SK-N-SH (cell line): ENCODE measurements at regions not wholly inside any gene's neighbourhood (a gene's known extent, or its start where the extent isn't known, plus 50 kb on each side); places are given as distances from the start of the nearest gene placed in this dataset.

Experiments used
- CTCF ChIA-PET: fragments of 300-600, 350-600 bp; formaldehyde crosslinking; extraction: SDS; loops from one replicate; lab custom pipeline; 2021; lab: Yijun Ruan, JAX
- POLR2A ChIA-PET: fragments of 350-600 bp; sonication (Branson Sonifier 250); formaldehyde crosslinking; extraction: SDS; loops from one replicate; lab custom pipeline; 2020; ENCODE audit warnings: antibody characterized with exemption, inconsistent platforms; lab: Yijun Ruan, JAX
- DNase-seq: peaks from one replicate; pipeline ENCODE4 v3.0.0; 2012
- H2AFZ ChIP-seq: fragments of 200-600 bp; sonication (generic); 2 replicates; pipeline ENCODE4 v1.8.1; 2016; ENCODE audit warnings: antibody characterized with exemption, mild to moderate bottlenecking, low read depth
- H3F3A ChIP-seq: fragments of 200-600 bp; sonication (generic); replicated peaks from 2 replicates; pipeline ENCODE3; 2016; ENCODE audit warnings: antibody characterized with exemption, mild to moderate bottlenecking; ENCODE audit not compliant: insufficient read depth
- H3K27ac ChIP-seq, 2 experiments: fragments of 200-500 bp in 1 of 2; fragments of 200-600 bp in 1 of 2; sonication (Bioruptor generic) in 1 of 2; sonication (generic), shearing (Covaris generic) in 1 of 2; 2 replicates each; pipeline versions ENCODE4 v1.5.1 to v1.6.1; 2014 to 2016; ENCODE audit warnings: low read depth in 2 of 2, inconsistent platforms in 1 of 2, low read length in 1 of 2, mild to moderate bottlenecking in 1 of 2, mixed read lengths in 1 of 2
- H3K27me3 ChIP-seq: fragments of 200-600 bp; sonication (generic), shearing (Covaris generic); 2 replicates; pipeline ENCODE4 v1.6.1; 2016; ENCODE audit warnings: mixed run types; ENCODE audit not compliant: insufficient read depth
- H3K36me3 ChIP-seq, 2 experiments: fragments of 200-500 bp in 1 of 2; fragments of 200-600 bp in 1 of 2; sonication (Bioruptor generic) in 1 of 2; sonication (generic) in 1 of 2; replicated peaks in 1 of 2; 2 replicates each; pipeline versions ENCODE3 to v1.5.1; 2014 to 2016; ENCODE audit warnings: low read length in 1 of 2, mild to moderate bottlenecking in 1 of 2; ENCODE audit not compliant: insufficient read depth in 2 of 2, control insufficient read depth in 1 of 2
- H3K4me1 ChIP-seq, 2 experiments: fragments of 200-500 bp in 1 of 2; fragments of 200-600 bp in 1 of 2; sonication (Bioruptor generic) in 1 of 2; sonication (generic), shearing (Covaris generic) in 1 of 2; 2 replicates each; pipeline versions ENCODE4 v1.5.1 to v1.6.1; 2014 to 2016; ENCODE audit warnings: low read depth in 1 of 2, low read length in 1 of 2, mixed run types in 1 of 2; ENCODE audit not compliant: insufficient read depth in 2 of 2, control insufficient read depth in 1 of 2
- H3K4me2 ChIP-seq: fragments of 200-600 bp; sonication (generic), shearing (Covaris generic); 2 replicates; pipeline ENCODE4 v1.6.1; 2017; ENCODE audit warnings: mixed run types
- H3K4me3 ChIP-seq, 2 experiments: fragments of 200-500 bp in 1 of 2; fragments of 200-600 bp in 1 of 2; sonication (Bioruptor generic) in 1 of 2; sonication (generic), shearing (Covaris generic) in 1 of 2; 2 replicates each; pipeline versions ENCODE4 v1.5.1 to v1.8.1; 2014 to 2016; ENCODE audit warnings: low read depth in 2 of 2, inconsistent platforms in 1 of 2, low read length in 1 of 2, mild to moderate bottlenecking in 1 of 2, mixed read lengths in 1 of 2, moderate library complexity in 1 of 2
- H3K79me2 ChIP-seq: fragments of 200-600 bp; sonication (generic); 2 replicates; pipeline ENCODE4 v1.8.1; 2017; ENCODE audit warnings: mild to moderate bottlenecking; ENCODE audit not compliant: insufficient read depth
- H3K9ac ChIP-seq: fragments of 200-600 bp; sonication (generic); 2 replicates; pipeline ENCODE4 v1.6.1; 2017; ENCODE audit warnings: mixed run types
- H3K9me2 ChIP-seq: fragments of 200-600 bp; sonication (generic); 2 replicates; pipeline ENCODE4 v1.6.1; 2017; ENCODE audit warnings: mixed run types
- H3K9me3 ChIP-seq: fragments of 200-600 bp; sonication (generic); 2 replicates; pipeline ENCODE4 v1.6.1; 2017; ENCODE audit warnings: mixed run types, mild to moderate bottlenecking, moderate library complexity
- H4K20me1 ChIP-seq: fragments of 200-600 bp; sonication (generic); 2 replicates; pipeline ENCODE4 v1.6.1; 2017; ENCODE audit warnings: mild to moderate bottlenecking, mixed run types; ENCODE audit not compliant: insufficient read depth
- CHD2 ChIP-seq: fragments of 150-350 bp; IDR thresholded peaks from 2 replicates; pipeline ENCODE4 v1.6.1; 2018; ENCODE audit warnings: low read length; ENCODE audit not compliant: partially characterized antibody
- ELF1 ChIP-seq: IDR thresholded peaks from 2 replicates; pipeline ENCODE4 v1.4.0; 2012
- EZH2phosphoT487 ChIP-seq: fragments of 200-600 bp; sonication (generic); IDR thresholded peaks from 2 replicates; pipeline ENCODE4 v1.6.1; 2017; ENCODE audit warnings: low read depth, mixed run types, mild to moderate bottlenecking, antibody characterized with exemption, moderate library complexity, borderline replicate concordance
- FOSL2 ChIP-seq: IDR thresholded peaks from 2 replicates; pipeline ENCODE4 v1.4.0; 2012; ENCODE audit warnings: low read depth, mild to moderate bottlenecking, moderate library complexity, borderline replicate concordance
- GATA2 ChIP-seq: sonication (generic); formaldehyde crosslinking; IDR thresholded peaks from 2 replicates; pipeline ENCODE4 v1.5.0; 2020; ENCODE audit warnings: mild to moderate bottlenecking, missing genetic modification reagents
- JUND ChIP-seq: IDR thresholded peaks from 2 replicates; pipeline ENCODE4 v1.4.0; 2012
- MAX ChIP-seq: IDR thresholded peaks from 2 replicates; pipeline ENCODE4 v1.4.0; 2012; ENCODE audit warnings: low read depth
- MEF2A ChIP-seq: IDR thresholded peaks from 2 replicates; pipeline ENCODE4 v1.4.0; 2012; ENCODE audit warnings: low read depth, borderline replicate concordance
- MXI1 ChIP-seq: IDR thresholded peaks from 2 replicates; pipeline ENCODE4 v1.6.1; 2012; ENCODE audit warnings: mild to moderate bottlenecking, low read depth, low read length, improper control_type of control experiment
- NFIC ChIP-seq: IDR thresholded peaks from 2 replicates; pipeline ENCODE4 v1.4.0; 2012; ENCODE audit warnings: borderline replicate concordance
- NRF1 ChIP-seq: IDR thresholded peaks from 2 replicates; pipeline ENCODE4 v1.6.1; 2012; ENCODE audit warnings: low read depth, mild to moderate bottlenecking, low read length
- POLR2AphosphoS5 ChIP-seq: IDR thresholded peaks from 2 replicates; pipeline ENCODE4 v1.6.1; 2012; ENCODE audit warnings: low read depth, low read length
- REST ChIP-seq: IDR thresholded peaks from 2 replicates; pipeline ENCODE4 v1.6.1; 2012; ENCODE audit warnings: mild to moderate bottlenecking, low read depth, low read length, moderate library complexity
- RFX5 ChIP-seq: IDR thresholded peaks from 2 replicates; pipeline ENCODE4 v1.6.1; 2012; ENCODE audit warnings: mild to moderate bottlenecking, improper control_type of control experiment, low read length
- RXRA ChIP-seq: IDR thresholded peaks from 2 replicates; pipeline ENCODE4 v1.4.0; 2012; ENCODE audit warnings: low read depth, mild to moderate bottlenecking, borderline replicate concordance
- SMC3 ChIP-seq: IDR thresholded peaks from 2 replicates; pipeline ENCODE4 v1.6.1; 2012; ENCODE audit warnings: low read depth, low read length, improper control_type of control experiment
- TCF12 ChIP-seq: IDR thresholded peaks from 2 replicates; pipeline ENCODE4 v1.4.0; 2012
- TEAD4 ChIP-seq: IDR thresholded peaks from 2 replicates; pipeline ENCODE4 v1.4.0; 2012; ENCODE audit warnings: mild to moderate bottlenecking, borderline replicate concordance; ENCODE audit not compliant: insufficient read depth
- USF1 ChIP-seq: IDR thresholded peaks from 2 replicates; pipeline ENCODE4 v1.4.0; 2012; ENCODE audit warnings: low read depth, borderline replicate concordance
- USF2 ChIP-seq: fragments of 150-350 bp; IDR thresholded peaks from 2 replicates; pipeline ENCODE4 v1.6.1; 2017; ENCODE audit warnings: antibody characterized with exemption, low read length, low read depth, borderline replicate concordance
- YY1 ChIP-seq: IDR thresholded peaks from 2 replicates; pipeline ENCODE4 v1.4.0; 2012; ENCODE audit warnings: low read depth, mild to moderate bottlenecking
- ZBTB33 ChIP-seq: IDR thresholded peaks from 2 replicates; pipeline ENCODE4 v1.4.0; 2012; ENCODE audit warnings: low read depth, borderline replicate concordance
- WGBS: methylation state at CpG from one replicate; pipeline ENCODE4 v1.1.6; 2017; ENCODE audit warnings: low lambda C conversion rate; 5-methylcytosine and 5-hydroxymethylcytosine counted together
- TF ChIP-seq, protein P1 (sequence below): fragments of 200-600 bp; sonication (generic); IDR thresholded peaks from 2 replicates; pipeline ENCODE4 v1.6.1; 2017; ENCODE audit warnings: antibody characterized with exemption, mild to moderate bottlenecking, moderate library complexity
- TF ChIP-seq, protein P2 (sequence below): IDR thresholded peaks from 2 replicates; pipeline ENCODE4; 2012

- Histone ChIP-seq H3K9ac (no peak overlapping the region; the same call in 1 of the 2 replicates), H3F3A (no peaks in the 10 kb centered on the region), H3K4me3 (no peak overlapping the region), H3K9me2 (no peaks in the 10 kb centered on the region), H3K4me2 (0 out of 2 replicates have a peak overlapping the region, but pooled peaks have one; percentile 13), H3K27ac (peak overlapping the region in 1 of 2 experiments; percentile 70; a peak in 2 of 4 replicates), H3K9me3 (no peaks in the 10 kb centered on the region), H2AFZ (no peak overlapping the region), H4K20me1 (no peaks in the 10 kb centered on the region), H3K36me3 (no peaks in the 10 kb centered on the region), H3K4me1 (no peaks in the 10 kb centered on the region), H3K27me3 (no peaks in the 10 kb centered on the region), H3K79me2 (no peaks in the 10 kb centered on the region)
- 14% methylated on average over 4 of the region's 4 CpGs for WGBS
- ChIA-PET POLR2A (no interaction called here), CTCF (no interaction called here)
- no peak for DNase-seq
- 0 out of 2 replicates have a peak, but pooled peaks have one; percentile 17 for TF ChIP-seq TEAD4
- 0 out of 2 replicates have a peak, but pooled peaks have one; percentile 14 for TF ChIP-seq JUND
- TF ChIP-seq MXI1: no peak
- no peak for TF ChIP-seq ELF1
- TF ChIP-seq POLR2AphosphoS5: no peak
- no peak for TF ChIP-seq USF2
- TF ChIP-seq CHD2: no peak
- no peak for TF ChIP-seq GATA2 (CRISPR knock-in tag)
- TF ChIP-seq RFX5: no peak
- no peak for TF ChIP-seq ZBTB33
- no peak for TF ChIP-seq EZH2phosphoT487
- TF ChIP-seq USF1: no peak
- TF ChIP-seq RXRA: no peak
- no peak for TF ChIP-seq NFIC
- TF ChIP-seq SMC3: no peak
- TF ChIP-seq, protein P1, sequence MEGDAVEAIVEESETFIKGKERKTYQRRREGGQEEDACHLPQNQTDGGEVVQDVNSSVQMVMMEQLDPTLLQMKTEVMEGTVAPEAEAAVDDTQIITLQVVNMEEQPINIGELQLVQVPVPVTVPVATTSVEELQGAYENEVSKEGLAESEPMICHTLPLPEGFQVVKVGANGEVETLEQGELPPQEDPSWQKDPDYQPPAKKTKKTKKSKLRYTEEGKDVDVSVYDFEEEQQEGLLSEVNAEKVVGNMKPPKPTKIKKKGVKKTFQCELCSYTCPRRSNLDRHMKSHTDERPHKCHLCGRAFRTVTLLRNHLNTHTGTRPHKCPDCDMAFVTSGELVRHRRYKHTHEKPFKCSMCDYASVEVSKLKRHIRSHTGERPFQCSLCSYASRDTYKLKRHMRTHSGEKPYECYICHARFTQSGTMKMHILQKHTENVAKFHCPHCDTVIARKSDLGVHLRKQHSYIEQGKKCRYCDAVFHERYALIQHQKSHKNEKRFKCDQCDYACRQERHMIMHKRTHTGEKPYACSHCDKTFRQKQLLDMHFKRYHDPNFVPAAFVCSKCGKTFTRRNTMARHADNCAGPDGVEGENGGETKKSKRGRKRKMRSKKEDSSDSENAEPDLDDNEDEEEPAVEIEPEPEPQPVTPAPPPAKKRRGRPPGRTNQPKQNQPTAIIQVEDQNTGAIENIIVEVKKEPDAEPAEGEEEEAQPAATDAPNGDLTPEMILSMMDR: no peak
- TF ChIP-seq MEF2A: no peak
- peak; percentile 27; the same call in 1 of the 2 replicates for TF ChIP-seq TCF12
- TF ChIP-seq NRF1: no peak
- TF ChIP-seq, protein P2, sequence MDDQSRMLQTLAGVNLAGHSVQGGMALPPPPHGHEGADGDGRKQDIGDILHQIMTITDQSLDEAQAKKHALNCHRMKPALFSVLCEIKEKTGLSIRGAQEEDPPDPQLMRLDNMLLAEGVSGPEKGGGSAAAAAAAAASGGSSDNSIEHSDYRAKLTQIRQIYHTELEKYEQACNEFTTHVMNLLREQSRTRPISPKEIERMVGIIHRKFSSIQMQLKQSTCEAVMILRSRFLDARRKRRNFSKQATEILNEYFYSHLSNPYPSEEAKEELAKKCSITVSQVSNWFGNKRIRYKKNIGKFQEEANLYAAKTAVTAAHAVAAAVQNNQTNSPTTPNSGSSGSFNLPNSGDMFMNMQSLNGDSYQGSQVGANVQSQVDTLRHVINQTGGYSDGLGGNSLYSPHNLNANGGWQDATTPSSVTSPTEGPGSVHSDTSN: peak; percentile 40
- peak; percentile 40; the same call in 1 of the 2 replicates for TF ChIP-seq FOSL2
- TF ChIP-seq MAX: no peak
- TF ChIP-seq REST: no peak
- TF ChIP-seq YY1: no peak
Observed at GRCh38 chrX:22389556-22390179, 117.0 kb downstream of the CBLL2 start.
